ENCODE measurements at regions not wholly inside any gene's neighbourhood (a gene's known extent, or its start where the extent isn't known, plus 50 kb on each side); places are given as distances from the start of the nearest gene placed in this dataset.

- no peak for TF ChIP-seq CTCF (conservative IDR thresholded peaks at IDR 0.05 in 1 of 2, IDR thresholded peaks at IDR 0.05 in 1 of 2; ENCODE audit: low read depth in 1 of 2, low read length in 2 of 2)
- no peak for TF ChIP-seq EZH2 (IDR thresholded peaks at IDR 0.05; ENCODE audit: low read length, missing control alignments)
These were observed 392.9 kb downstream of the ZNF516 start for GRCh38 chr18:76102156-76102555.

All from fibroblast of lung (primary cell).